Fibroblast of the aortic adventitia (primary cell): ENCODE measurements at regions not wholly inside any gene's neighbourhood (a gene's known extent, or its start where the extent isn't known, plus 50 kb on each side); places are given as distances from the start of the nearest gene placed in this dataset.

ENCODE experiments used
- DNase-seq: peaks from one replicate; pipeline ENCODE4 v3.0.0-alpha.2; 2010; ENCODE audit warnings: low read depth
- H3K4me3 ChIP-seq: 2 replicates; pipeline ENCODE4 v1.5.1; 2011; ENCODE audit warnings: low read depth, mild to moderate bottlenecking, control low read depth, low read length, moderate library complexity
- CTCF ChIP-seq: IDR thresholded peaks from 2 replicates; pipeline ENCODE4 v1.5.1; 2011; ENCODE audit warnings: mild to moderate bottlenecking, low read length, control low read depth, inconsistent platforms; ENCODE audit not compliant: insufficient read depth

- no peak for TF ChIP-seq CTCF
- no peak for DNase-seq
- H3K4me3 ChIP-seq, result no peak overlapping the region
These were observed 207.3 kb upstream of the PABPC4L start for GRCh38 chr4:134408897-134409296.

- no peak for TF ChIP-seq CTCF
- DNase-seq, result no peak
- H3K4me3 ChIP-seq, result no peak overlapping the region
These were observed 200.2 kb upstream of the PABPC4L start for GRCh38 chr4:134401798-134402197.

GRCh38 chr4:134393592-134393991 lies 192.0 kb upstream of the PABPC4L start:
- no peak overlapping the region for H3K4me3 ChIP-seq
- no peak for DNase-seq
- TF ChIP-seq CTCF, result no peak

GRCh38 chr4:134390319-134390718 lies 188.7 kb upstream of the PABPC4L start:
- no peak overlapping the region for H3K4me3 ChIP-seq
- no peak for DNase-seq
- TF ChIP-seq CTCF, result no peak

DNA sequence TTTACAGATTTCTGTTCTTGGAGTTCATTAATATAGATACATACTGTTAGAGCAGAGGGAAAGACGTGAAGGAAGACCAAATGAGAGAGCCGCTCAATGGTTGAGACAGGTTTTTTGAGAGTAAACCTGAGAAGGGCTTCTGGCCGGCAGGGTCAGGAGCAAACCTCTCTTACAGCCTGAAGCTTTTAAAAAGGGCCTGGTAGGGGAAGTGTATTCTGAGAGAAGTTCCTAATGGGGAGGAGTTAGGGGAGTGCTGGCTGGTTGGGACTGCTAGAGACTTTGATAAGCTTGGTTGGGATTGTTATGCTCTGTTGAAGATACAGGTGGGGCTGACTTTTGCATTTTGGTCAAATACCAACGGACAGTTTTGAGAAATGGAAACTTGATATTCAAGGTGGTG lies 186.8 kb upstream of the PABPC4L start:
- no peak for DNase-seq
- no peak for TF ChIP-seq CTCF
- H3K4me3 ChIP-seq, result no peak overlapping the region

DNA sequence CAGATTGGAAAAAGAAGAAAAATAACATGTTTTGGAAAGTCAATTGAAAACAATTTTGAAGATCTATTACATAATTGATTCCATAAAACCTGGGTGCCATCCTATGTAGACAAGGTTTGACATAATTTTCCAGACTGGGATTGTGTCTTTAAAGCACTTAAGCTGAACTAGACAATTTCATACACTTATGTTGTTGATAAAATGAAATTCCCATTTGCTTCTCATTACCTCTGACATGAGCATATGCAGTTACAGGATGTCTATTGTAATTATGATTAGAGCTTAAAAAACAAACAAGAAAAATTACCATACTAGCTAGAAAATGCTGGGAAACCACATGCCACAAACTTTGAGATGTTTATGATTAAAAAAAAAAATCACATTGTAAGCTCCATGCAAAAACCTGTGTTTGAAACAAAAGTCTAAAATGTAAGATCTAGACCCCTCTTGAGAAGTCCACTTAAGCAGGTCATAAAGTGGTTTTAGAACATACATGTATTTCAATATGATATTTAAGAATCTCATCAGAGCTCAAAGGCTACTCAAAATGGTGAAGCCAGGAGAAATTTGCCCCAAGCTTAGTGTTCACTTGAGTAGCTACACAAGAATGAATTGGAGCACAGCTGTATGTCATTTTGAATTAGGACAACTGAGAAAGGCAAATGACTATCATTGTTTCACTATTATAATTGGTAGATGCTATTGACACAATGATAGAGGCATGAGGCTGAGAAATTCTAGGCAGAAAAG lies 181.1 kb upstream of the PABPC4L start:
- no peak for TF ChIP-seq CTCF
- no peak overlapping the region for H3K4me3 ChIP-seq
- DNase-seq, result no peak

DNA sequence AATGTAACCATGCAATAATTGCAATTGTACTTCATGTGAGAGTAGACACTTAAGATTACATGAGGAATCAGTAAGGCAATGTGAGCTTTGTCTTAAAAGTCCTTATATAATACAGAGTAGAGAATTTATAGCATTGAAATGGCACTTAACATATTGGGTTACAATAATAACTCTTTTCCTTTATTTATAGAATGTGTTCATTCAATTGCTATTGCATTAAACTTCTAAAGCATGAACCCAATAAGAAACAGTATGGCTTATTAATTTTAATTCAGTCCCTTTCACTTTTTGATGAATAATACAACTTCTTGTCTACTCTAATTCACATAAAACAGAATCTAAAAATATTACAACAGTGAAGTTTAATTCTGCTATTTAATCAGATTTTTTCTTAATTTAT lies 174.2 kb upstream of the PABPC4L start:
- TF ChIP-seq CTCF, result no peak
- DNase-seq, result no peak
- H3K4me3 ChIP-seq, result no peak overlapping the region
